GM21723 (cell line): ENCODE measurements at regions not wholly inside any gene's neighbourhood (a gene's known extent, or its start where the extent isn't known, plus 50 kb on each side); places are given as distances from the start of the nearest gene placed in this dataset.

Experiments
- ATAC-seq: cut with Tn5 transposase; IDR thresholded peaks from one replicate; pipeline ENCODE4 v1.9.1; 2021; ENCODE audit warnings: mild to moderate bottlenecking, moderate library complexity; ENCODE audit not compliant: unreplicated experiment

DNA sequence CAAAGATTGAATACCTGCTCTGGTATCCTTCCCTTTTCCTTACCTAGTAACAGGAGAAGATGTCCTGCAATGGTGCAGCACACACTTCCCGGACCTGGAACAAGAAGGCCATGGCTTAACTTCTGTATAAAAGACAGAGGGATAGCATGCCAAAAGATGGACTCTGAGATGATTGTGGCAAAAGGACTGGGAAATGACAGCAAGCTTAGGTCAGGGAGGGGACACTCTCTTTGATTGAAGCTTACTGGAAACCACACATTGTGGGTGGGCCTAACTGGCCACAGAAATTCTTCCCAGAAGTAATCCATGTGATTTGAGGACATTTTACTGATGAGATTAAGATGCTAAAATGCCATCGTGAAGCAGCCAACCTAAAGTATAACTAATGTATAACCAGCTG lies 71.0 kb upstream of the OTUD4 start:
- ATAC-seq = no peak

DNA sequence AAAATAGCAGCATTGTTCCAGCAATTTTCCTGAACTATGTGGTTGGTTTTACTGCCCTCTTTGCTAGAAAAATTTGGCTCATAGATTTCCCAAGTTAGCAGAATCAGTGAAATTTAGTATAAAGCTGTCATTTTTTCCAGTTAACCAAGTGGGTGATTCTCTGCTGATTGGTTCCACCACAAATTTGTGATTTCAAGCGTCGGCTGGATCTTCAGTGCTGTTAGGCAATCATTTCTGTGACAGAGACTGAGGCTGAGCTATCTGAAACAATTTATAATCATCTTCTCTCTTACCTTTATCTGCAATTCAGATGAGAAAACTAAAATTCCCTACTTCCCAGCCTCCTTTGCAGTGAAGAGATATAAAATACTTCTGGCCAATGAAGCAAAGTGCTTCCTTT lies 68.6 kb upstream of the OTUD4 start:
- ATAC-seq = no peak

DNA sequence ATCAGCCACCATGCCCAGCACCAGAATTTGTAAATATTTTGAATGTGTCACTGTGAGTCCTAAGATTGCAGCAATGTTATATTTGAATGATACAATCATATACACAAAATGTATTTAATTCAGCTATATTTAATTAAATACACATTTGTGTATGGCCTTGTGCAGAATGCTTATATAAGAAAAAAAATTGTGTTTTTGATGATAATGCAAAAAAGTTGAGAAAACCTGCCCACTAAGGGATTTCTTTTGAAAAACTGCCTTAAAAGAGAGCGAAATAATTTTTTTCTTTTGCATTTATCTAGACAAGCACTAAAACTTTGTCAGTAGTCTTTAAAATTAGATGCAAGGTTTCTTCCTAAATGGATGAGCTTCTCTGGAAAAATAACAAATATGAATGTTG lies 68.1 kb upstream of the OTUD4 start:
- no peak for ATAC-seq

DNA sequence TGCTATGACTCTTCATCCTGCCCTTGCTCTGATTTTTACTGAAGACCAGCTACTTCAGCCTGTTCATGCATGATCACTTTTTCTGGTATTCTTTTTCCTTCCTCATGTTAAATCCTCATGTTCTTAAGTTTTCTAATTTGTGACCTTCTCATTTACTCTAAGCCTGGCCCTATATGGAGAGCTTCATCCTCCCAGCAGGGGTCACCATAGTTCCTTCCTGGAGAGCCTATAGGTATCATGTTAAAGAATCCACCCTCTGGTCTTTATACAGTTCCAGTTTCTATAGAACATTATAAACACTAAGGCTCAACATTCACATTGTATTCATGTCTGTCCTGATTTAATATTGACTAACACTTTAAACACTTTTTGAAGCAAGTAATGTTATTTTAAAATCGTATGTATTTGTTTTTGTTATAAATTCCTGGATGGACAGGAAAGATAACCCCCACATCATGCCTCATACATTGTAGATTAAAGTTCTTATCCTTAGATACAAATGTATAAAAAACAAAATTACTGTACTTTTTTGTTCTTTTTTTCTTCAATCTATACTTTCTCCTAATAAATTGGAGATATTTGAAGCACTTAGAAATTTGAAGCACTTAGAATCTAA lies 53.8 kb upstream of the OTUD4 start:
- ATAC-seq = peak; percentile 100

DNA sequence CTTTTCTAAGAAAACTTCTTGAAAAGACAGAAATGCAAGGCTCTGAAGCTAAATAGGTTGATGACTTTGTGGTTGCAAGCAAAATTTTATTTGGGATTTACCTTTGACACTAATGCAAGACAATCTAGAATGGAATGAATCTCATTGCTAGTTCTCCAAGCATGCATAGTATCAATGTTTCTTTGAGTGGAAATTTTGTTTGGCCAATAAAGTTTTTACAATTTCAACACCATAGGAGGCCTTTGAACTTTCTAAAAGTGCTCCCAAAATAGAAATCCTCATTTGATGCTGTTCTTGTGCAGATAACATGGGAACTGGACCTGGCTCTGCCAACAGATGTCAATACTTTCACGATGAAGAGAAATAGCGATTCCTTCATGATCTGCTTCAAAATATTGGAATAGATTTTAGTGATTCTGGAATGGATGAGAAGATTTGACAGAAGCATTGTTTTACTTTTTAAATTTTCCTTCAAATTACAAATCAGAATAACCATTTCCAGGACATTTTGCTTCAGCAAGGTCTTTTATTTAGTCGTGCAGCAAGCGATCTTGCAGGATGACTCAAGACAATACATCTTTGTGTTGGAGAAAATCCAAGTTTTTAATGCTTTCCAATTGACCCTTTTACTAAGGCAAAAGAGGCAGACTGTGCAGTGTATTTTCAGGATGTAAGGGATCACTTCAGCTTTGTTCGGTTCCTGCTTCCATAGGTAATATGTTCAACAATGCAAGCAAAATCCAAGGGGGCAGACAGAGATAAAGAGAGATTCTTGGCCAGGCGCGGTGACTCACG lies 51.7 kb upstream of the OTUD4 start:
- ATAC-seq = no peak

DNA sequence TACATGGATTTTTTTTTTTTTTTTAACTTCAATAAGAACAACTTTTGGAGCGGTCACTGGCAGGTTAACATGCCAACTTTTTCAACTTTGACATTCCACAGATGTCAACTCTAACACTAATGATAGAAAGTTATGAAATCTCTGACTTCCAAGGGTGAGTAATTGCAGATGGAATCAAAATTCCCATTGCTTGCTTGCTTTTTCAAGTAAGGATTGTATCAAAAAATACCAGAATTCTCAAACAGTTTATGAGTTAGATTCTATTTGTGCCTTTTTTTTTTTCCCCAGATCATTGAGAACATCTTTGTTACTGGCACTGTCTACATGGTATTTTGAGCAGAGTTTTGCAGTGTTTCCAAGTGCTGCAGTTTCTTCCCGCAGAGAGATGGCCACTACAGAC lies 50.3 kb upstream of the OTUD4 start:
- ATAC-seq = no peak
